H1 (cell line): ENCODE measurements at regions not wholly inside any gene's neighbourhood (a gene's known extent, or its start where the extent isn't known, plus 50 kb on each side); places are given as distances from the start of the nearest gene placed in this dataset.

Source experiments
- CHD1 ChIP-seq: IDR thresholded peaks from 2 replicates; pipeline ENCODE4 v1.6.1; 2012; ENCODE audit warnings: low read depth, low read length, improper control_type of control experiment
- EZH2 ChIP-seq: fragments of 200-600 bp; sonication (generic); IDR thresholded peaks from 2 replicates; pipeline ENCODE4 v1.7.1; 2012; ENCODE audit warnings: low read depth, mild to moderate bottlenecking, moderate library complexity, low read length, inconsistent platforms; ENCODE audit not compliant: severe bottlenecking
- GABPA ChIP-seq: IDR thresholded peaks from 2 replicates; pipeline ENCODE4 v1.6.1; 2011; ENCODE audit warnings: mild to moderate bottlenecking, low read length, moderate library complexity, borderline replicate concordance; ENCODE audit not compliant: insufficient read depth
- JUND ChIP-seq: IDR thresholded peaks from 2 replicates; pipeline ENCODE4 v1.6.1; 2011; ENCODE audit warnings: mild to moderate bottlenecking, improper control_type of control experiment, low read length
- POLR2A ChIP-seq, 2 experiments: IDR thresholded peaks; 1 replicate in 1 of 2; 2 replicates in 1 of 2; pipeline ENCODE4 v1.6.1; 2011; ENCODE audit warnings: low read depth in 2 of 2, low read length in 2 of 2, mild to moderate bottlenecking in 2 of 2; ENCODE audit errors: control extremely low read depth in 1 of 2
- POLR2AphosphoS5 ChIP-seq: IDR thresholded peaks from 2 replicates; pipeline ENCODE4 v1.6.1; 2011; ENCODE audit warnings: low read depth, low read length
- RXRA ChIP-seq: IDR thresholded peaks from 2 replicates; pipeline ENCODE4 v1.6.1; 2011; ENCODE audit warnings: low read depth, mild to moderate bottlenecking, low read length, moderate library complexity; ENCODE audit not compliant: insufficient read depth
- SRF ChIP-seq: IDR thresholded peaks from 2 replicates; pipeline ENCODE4 v1.6.1; 2011; ENCODE audit warnings: mild to moderate bottlenecking, low read depth, low read length, moderate library complexity
- TAF1 ChIP-seq: IDR thresholded peaks from 2 replicates; pipeline ENCODE4 v1.6.1; 2011; ENCODE audit warnings: mild to moderate bottlenecking, low read depth, low read length
- TF ChIP-seq, protein P1 (sequence below): IDR thresholded peaks from 2 replicates; pipeline ENCODE4 v1.6.1; 2012; ENCODE audit warnings: inconsistent platforms
- TF ChIP-seq, protein P2 (sequence below), 3 experiments: IDR thresholded peaks; 1 replicate in 2 of 3; 2 replicates in 1 of 3; pipeline versions ENCODE4 v1.5.1 to v1.6.1; 2011; ENCODE audit warnings: low read length in 3 of 3, mild to moderate bottlenecking in 3 of 3, inconsistent platforms in 2 of 3, low read depth in 1 of 3, moderate library complexity in 1 of 3; ENCODE audit not compliant: insufficient read depth in 1 of 3; ENCODE audit errors: control extremely low read depth in 1 of 3

DNA sequence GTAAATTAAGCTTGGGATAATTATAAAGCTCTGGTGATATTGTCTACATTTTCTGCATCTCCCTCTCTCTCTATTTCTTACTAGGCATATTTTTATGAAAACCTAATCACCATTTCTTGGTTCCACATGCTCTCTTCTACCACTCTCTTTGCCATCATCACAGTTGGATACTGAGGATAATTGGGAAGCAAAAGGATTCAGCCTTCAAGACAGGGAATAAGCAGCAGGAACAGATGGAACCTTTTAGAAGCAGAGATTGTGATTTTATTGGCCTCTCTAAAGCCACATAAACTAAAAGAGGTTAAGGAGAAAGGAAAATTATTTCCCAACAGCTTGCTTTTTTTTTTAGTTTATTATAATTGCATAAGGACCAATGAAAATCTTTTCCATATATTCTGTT lies 226.3 kb upstream of the SPHKAP start:
- TF ChIP-seq, protein P1, sequence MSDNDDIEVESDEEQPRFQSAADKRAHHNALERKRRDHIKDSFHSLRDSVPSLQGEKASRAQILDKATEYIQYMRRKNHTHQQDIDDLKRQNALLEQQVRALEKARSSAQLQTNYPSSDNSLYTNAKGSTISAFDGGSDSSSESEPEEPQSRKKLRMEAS = no peak
- TF ChIP-seq EZH2 (no peak), RXRA (no peak), POLR2AphosphoS5 (no peak), CHD1 (no peak), SRF (no peak), TAF1 (no peak), JUND (no peak), GABPA (no peak), POLR2A (IDR thresholded peaks at IDR 0.05; ENCODE audit: control extremely low read depth in 1 of 2, low read depth in 2 of 2, low read length in 2 of 2) (no peak)
- TF ChIP-seq, protein P2, sequence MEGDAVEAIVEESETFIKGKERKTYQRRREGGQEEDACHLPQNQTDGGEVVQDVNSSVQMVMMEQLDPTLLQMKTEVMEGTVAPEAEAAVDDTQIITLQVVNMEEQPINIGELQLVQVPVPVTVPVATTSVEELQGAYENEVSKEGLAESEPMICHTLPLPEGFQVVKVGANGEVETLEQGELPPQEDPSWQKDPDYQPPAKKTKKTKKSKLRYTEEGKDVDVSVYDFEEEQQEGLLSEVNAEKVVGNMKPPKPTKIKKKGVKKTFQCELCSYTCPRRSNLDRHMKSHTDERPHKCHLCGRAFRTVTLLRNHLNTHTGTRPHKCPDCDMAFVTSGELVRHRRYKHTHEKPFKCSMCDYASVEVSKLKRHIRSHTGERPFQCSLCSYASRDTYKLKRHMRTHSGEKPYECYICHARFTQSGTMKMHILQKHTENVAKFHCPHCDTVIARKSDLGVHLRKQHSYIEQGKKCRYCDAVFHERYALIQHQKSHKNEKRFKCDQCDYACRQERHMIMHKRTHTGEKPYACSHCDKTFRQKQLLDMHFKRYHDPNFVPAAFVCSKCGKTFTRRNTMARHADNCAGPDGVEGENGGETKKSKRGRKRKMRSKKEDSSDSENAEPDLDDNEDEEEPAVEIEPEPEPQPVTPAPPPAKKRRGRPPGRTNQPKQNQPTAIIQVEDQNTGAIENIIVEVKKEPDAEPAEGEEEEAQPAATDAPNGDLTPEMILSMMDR (IDR thresholded peaks at IDR 0.05; ENCODE audit: control extremely low read depth in 1 of 3, insufficient read depth in 1 of 3, low read depth in 1 of 3, low read length in 3 of 3) = no peak
